Stomach (tissue), 8 donors: ENCODE measurements at regions not wholly inside any gene's neighbourhood (a gene's known extent, or its start where the extent isn't known, plus 50 kb on each side); places are given as distances from the start of the nearest gene placed in this dataset.

Experiments
- DNase-seq, 2 donors: peaks; one replicate each; pipeline versions ENCODE4 v3.0.0 to v3.0.0-alpha.2; 2013 to 2019
- H3K27ac ChIP-seq, 5 donors: fragments of 200-600 bp in 4 of 5; sonication (generic) in 4 of 5; one replicate each; pipeline ENCODE4 v1.5.1; 2013 to 2019; ENCODE audit warnings: mild to moderate bottlenecking in 1 of 5, moderate library complexity in 1 of 5
- H3K27me3 ChIP-seq, 3 donors: fragments of 200-600 bp; sonication (generic); one replicate each; pipeline ENCODE4 v1.5.1; 2017 to 2019; ENCODE audit warnings: mixed run types in 1 of 3
- H3K36me3 ChIP-seq, 4 donors: fragments of 200-600 bp; sonication (generic); 1 replicate in 3 of 4; 2 replicates in 1 of 4; pipeline ENCODE4 v1.5.1; 2016 to 2019
- H3K4me1 ChIP-seq, 4 donors: fragments of 200-600 bp; sonication (generic); one replicate each; pipeline ENCODE4 v1.5.1; 2016 to 2019
- H3K4me3 ChIP-seq, 4 donors: fragments of 200-600 bp; sonication (generic) in 3 of 4; one replicate each; pipeline ENCODE4 v1.5.1; 2016 to 2019; ENCODE audit warnings: mild to moderate bottlenecking in 1 of 4
- H3K9me3 ChIP-seq, 4 donors: fragments of 200-600 bp; sonication (generic); one replicate each; pipeline ENCODE4 v1.5.1; 2016 to 2019
- EP300 ChIP-seq: sonication (generic); formaldehyde crosslinking; IDR thresholded peaks from one replicate; pipeline ENCODE4 v1.6.1; 2017; ENCODE audit warnings: antibody characterized with exemption
- POLR2A ChIP-seq, 4 donors: fragments of 450-650 bp; IDR thresholded peaks; one replicate each; pipeline ENCODE4 v1.6.1; 2016; ENCODE audit warnings: antibody characterized with exemption in 4 of 4, control low read depth in 2 of 4, mild to moderate bottlenecking in 1 of 4, moderate library complexity in 1 of 4
- POLR2AphosphoS5 ChIP-seq, 3 donors: sonication (generic); formaldehyde crosslinking; IDR thresholded peaks; one replicate each; pipeline ENCODE4 v1.6.1; 2016; ENCODE audit warnings: antibody characterized with exemption in 3 of 3
- WGBS, 5 donors: extraction: QIAGEN DNeasy Blood & Tissue Kit in 3 of 5; methylation state at CpG; one replicate each; pipeline versions ENCODE4 v1.1.5 to v1.1.7; 2013 to 2018; 5-methylcytosine and 5-hydroxymethylcytosine counted together
- intact Hi-C: fragments of 100-400 bp; cut with DNase I; formaldehyde crosslinking; loops from one replicate; pipeline ENCODE4 v1.15.1; 2023; ENCODE audit warnings: low total_unique reads
- TF ChIP-seq, protein P1 (sequence below), 7 experiments: fragments of 450-650 bp in 4 of 7; fragments of 200-600 bp in 3 of 7; sonication (generic) in 3 of 7; IDR thresholded peaks; one replicate each; pipeline ENCODE4 v1.5.1; 2016 to 2019; ENCODE audit warnings: antibody characterized with exemption in 7 of 7, control low read depth in 2 of 7, mild to moderate bottlenecking in 1 of 7
- donor health status: healthy with polysubstance abuse.
- donor health status: Bipolar disorder and iron deficiency.
- donor health status: healthy.

DNA sequence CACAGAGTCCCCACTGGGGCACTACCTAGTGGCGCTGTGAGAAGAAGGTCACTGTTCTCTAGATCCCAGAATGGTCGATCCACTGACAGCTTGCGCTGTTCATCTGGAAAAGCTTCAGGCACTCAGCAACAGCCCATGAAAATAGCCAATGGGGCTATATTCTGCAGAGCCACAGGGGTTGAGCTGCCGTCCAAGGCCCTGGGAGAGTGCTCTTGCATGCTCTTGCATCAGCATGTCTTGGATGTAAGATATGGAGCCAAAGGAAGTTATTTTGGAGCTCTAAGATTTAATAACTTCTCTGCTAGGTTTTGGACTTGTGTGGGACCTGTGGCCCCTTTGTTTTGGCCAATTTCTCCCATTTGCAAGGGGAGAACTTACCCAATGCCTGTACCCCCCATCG is 164.7 kb upstream of the HNMT start:
- Histone ChIP-seq H3K4me3 (no peak overlapping the region), H3K27ac (no peak overlapping the region), H3K36me3 (no peaks in the 10 kb centered on the region), H3K27me3 (no peaks in the 10 kb centered on the region), H3K9me3 (peaks cover 0 to 24% (median 6%) of the 10 kb centered on the region in 4 donors), H3K4me1 (no peaks in the 10 kb centered on the region)
- TF ChIP-seq POLR2AphosphoS5 (IDR thresholded peaks at IDR 0.05) (no peak), EP300 (no peak), POLR2A (IDR thresholded peaks at IDR 0.05) (no peak)
- TF ChIP-seq, protein P1, sequence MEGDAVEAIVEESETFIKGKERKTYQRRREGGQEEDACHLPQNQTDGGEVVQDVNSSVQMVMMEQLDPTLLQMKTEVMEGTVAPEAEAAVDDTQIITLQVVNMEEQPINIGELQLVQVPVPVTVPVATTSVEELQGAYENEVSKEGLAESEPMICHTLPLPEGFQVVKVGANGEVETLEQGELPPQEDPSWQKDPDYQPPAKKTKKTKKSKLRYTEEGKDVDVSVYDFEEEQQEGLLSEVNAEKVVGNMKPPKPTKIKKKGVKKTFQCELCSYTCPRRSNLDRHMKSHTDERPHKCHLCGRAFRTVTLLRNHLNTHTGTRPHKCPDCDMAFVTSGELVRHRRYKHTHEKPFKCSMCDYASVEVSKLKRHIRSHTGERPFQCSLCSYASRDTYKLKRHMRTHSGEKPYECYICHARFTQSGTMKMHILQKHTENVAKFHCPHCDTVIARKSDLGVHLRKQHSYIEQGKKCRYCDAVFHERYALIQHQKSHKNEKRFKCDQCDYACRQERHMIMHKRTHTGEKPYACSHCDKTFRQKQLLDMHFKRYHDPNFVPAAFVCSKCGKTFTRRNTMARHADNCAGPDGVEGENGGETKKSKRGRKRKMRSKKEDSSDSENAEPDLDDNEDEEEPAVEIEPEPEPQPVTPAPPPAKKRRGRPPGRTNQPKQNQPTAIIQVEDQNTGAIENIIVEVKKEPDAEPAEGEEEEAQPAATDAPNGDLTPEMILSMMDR (IDR thresholded peaks at IDR 0.05) = no peak
- intact Hi-C loops = no loop called here
- DNase-seq = no peak
- 78 to 88% (median 85%) methylated on average over 5 of the region's 5 CpGs for WGBS, 5 donors

- no peak overlapping the region for H3K27ac ChIP-seq
- TF ChIP-seq, protein P1 (IDR thresholded peaks at IDR 0.05) = no peak
- TF ChIP-seq POLR2A (IDR thresholded peaks at IDR 0.05) (no peak), POLR2AphosphoS5 (IDR thresholded peaks at IDR 0.05) (no peak), EP300 (no peak)
- DNase-seq = no peak
- H3K9me3 ChIP-seq = peaks cover 0 to 24% (median 6%) of the 10 kb centered on the region in 4 donors
- H3K27me3 ChIP-seq = no peaks in the 10 kb centered on the region
- intact Hi-C loops = no loop called here
- H3K4me1 ChIP-seq = no peaks in the 10 kb centered on the region
- H3K36me3 ChIP-seq = no peaks in the 10 kb centered on the region
- H3K4me3 ChIP-seq = no peak overlapping the region
- 70 to 89% (median 87%) methylated on average over 2 of the region's 2 CpGs for WGBS, 5 donors
Measured at GRCh38 chr2:137800386-137800785, 163.9 kb upstream of the HNMT start.

GRCh38 chr2:137801228-137801627 is 163.0 kb upstream of the HNMT start:
- no peaks in the 10 kb centered on the region for H3K4me1 ChIP-seq
- H3K4me3 ChIP-seq = no peak overlapping the region
- TF ChIP-seq, protein P1 (IDR thresholded peaks at IDR 0.05) = no peak
- TF ChIP-seq EP300 = no peak
- no peak for TF ChIP-seq POLR2A (IDR thresholded peaks at IDR 0.05)
- DNase-seq = peak in 1 of 2 donors; percentile 3
- H3K9me3 ChIP-seq = peaks cover 0 to 24% (median 6%) of the 10 kb centered on the region in 4 donors
- no peak overlapping the region for H3K27ac ChIP-seq
- no peaks in the 10 kb centered on the region for H3K27me3 ChIP-seq
- no peaks in the 10 kb centered on the region for H3K36me3 ChIP-seq
- intact Hi-C loops = no loop called here

GRCh38 chr2:137802038-137802437 is 162.2 kb upstream of the HNMT start:
- no peaks in the 10 kb centered on the region for H3K27me3 ChIP-seq
- TF ChIP-seq POLR2AphosphoS5 (IDR thresholded peaks at IDR 0.05) (no peak), POLR2A (IDR thresholded peaks at IDR 0.05) (no peak), EP300 (no peak)
- TF ChIP-seq, protein P1 (IDR thresholded peaks at IDR 0.05) = no peak
- no peaks in the 10 kb centered on the region for H3K4me1 ChIP-seq
- intact Hi-C loops = no loop called here
- H3K9me3 ChIP-seq = peaks cover 0 to 24% (median 6%) of the 10 kb centered on the region in 4 donors
- no peaks in the 10 kb centered on the region for H3K36me3 ChIP-seq
- WGBS, 5 donors = 88 to 96% (median 93%) methylated on average over 1 of the region's 1 CpG
- H3K4me3 ChIP-seq = no peak overlapping the region
- peak in 1 of 2 donors; percentile 2 for DNase-seq
- no peak overlapping the region for H3K27ac ChIP-seq
